ENCODE measurements at regions not wholly inside any gene's neighbourhood (a gene's known extent, or its start where the extent isn't known, plus 50 kb on each side); places are given as distances from the start of the nearest gene placed in this dataset.

GRCh38 chr2:208939852-208940251, 484.0 kb upstream of the MAP2 start:
- H3K4me1 ChIP-seq (replicated peaks in 1 of 4; ENCODE audit: control insufficient read depth in 3 of 4, insufficient read depth in 4 of 4, low read length in 3 of 4) = no peaks in the 10 kb centered on the region
- ChIA-PET CTCF (ENCODE audit: partially characterized antibody) (interaction anchor here (0.9 to 1.4 kb wide), 2 partner anchors 12 to 119 kb away, joined by 3 to 4 read pairs; no protein-coding TSS in a partner anchor), POLR2A (ENCODE audit: partially characterized antibody) (no interaction called here)
- H3K36me3 ChIP-seq (ENCODE audit: control insufficient read depth in 2 of 4, insufficient read depth in 4 of 4, low read length in 3 of 4) = no peaks in the 10 kb centered on the region
- no peaks in the 10 kb centered on the region for H4K20me1 ChIP-seq (replicated peaks in 1 of 2; ENCODE audit: control insufficient read depth in 1 of 2, insufficient read depth in 2 of 2, low read length in 2 of 2)
- no peak overlapping the region for H3K56ac ChIP-seq (replicated peaks; ENCODE audit: insufficient read length, low read depth, low read length)
- no peak overlapping the region for H3K9ac ChIP-seq (replicated peaks in 1 of 4; ENCODE audit: extremely low read depth in 1 of 4, low read depth in 3 of 4, low read length in 3 of 4)
- no peak overlapping the region for H3K4ac ChIP-seq (replicated peaks; ENCODE audit: insufficient read length, low read depth, low read length)
- no peak overlapping the region for H2BK5ac ChIP-seq (ENCODE audit: low read depth, low read length)
- H4K5ac ChIP-seq (ENCODE audit: insufficient read length, low read depth, low read length) = no peak overlapping the region
- H2BK20ac ChIP-seq (ENCODE audit: low read length) = no peak overlapping the region
- H3K27me3 ChIP-seq (replicated peaks in 1 of 4; ENCODE audit: control insufficient read depth in 3 of 4, extremely low read depth in 1 of 4, insufficient read depth in 3 of 4, low read length in 3 of 4) = peaks cover 0 to 1% (median 0%) of the 10 kb centered on the region in 4 experiments; a peak in 1 of 7 replicates
- no peaks in the 10 kb centered on the region for H3K79me1 ChIP-seq (ENCODE audit: low read depth, low read length)
- H2AK5ac ChIP-seq (ENCODE audit: low read depth, low read length) = no peak overlapping the region
- DNase-seq (ENCODE audit: low read depth in 1 of 2, low spot score in 2 of 2) (no peak), FAIRE-seq (no peak)
- H3K23ac ChIP-seq (ENCODE audit: insufficient read length) = no peak overlapping the region
- H2BK12ac ChIP-seq (ENCODE audit: low read depth, low read length) = no peak overlapping the region
- H3K4me3 ChIP-seq (ENCODE audit: extremely low read depth in 1 of 4, insufficient read depth in 2 of 4, low read depth in 3 of 4, low read length in 4 of 4) = no peak overlapping the region
- no peaks in the 10 kb centered on the region for H3K23me2 ChIP-seq (ENCODE audit: low read depth, low read length)
- no peak overlapping the region for H3K14ac ChIP-seq (ENCODE audit: insufficient read length)
- H2AFZ ChIP-seq (ENCODE audit: low read length) = no peak overlapping the region
- H3K79me2 ChIP-seq (ENCODE audit: control insufficient read depth in 1 of 2, insufficient read depth in 2 of 2, low read length in 2 of 2) = no peaks in the 10 kb centered on the region
- no peak overlapping the region for H3K18ac ChIP-seq (ENCODE audit: extremely low read depth, low read length)
- no peak overlapping the region for H3K4me2 ChIP-seq (ENCODE audit: insufficient read depth in 1 of 2, low read depth in 2 of 2, low read length in 2 of 2)
- no peaks in the 10 kb centered on the region for H3K9me3 ChIP-seq (ENCODE audit: insufficient read depth in 2 of 2, low read depth in 1 of 2, low read length in 1 of 2)
- H2BK120ac ChIP-seq (replicated peaks; ENCODE audit: low read depth, low read length) = no peak overlapping the region
- H3K27ac ChIP-seq (ENCODE audit: low read depth, low read length) = no peak overlapping the region
- no peak overlapping the region for H2BK15ac ChIP-seq (ENCODE audit: low read length)
- H4K91ac ChIP-seq (replicated peaks; ENCODE audit: insufficient read length, low read length) = no peak overlapping the region
- 94% methylated on average over 1 of the region's 1 CpG; no CpG with 5 or more reads in 1 of the 2 experiments for WGBS, 2 experiments (ENCODE audit: extremely low coverage in 1 of 2, insufficient coverage in 1 of 2, insufficient read length in 1 of 2, insufficient replicate concordance in 2 of 2, low coverage in 1 of 2, low lambda C conversion rate in 2 of 2, missing lambda C conversion rate in 1 of 2)
- H4K8ac ChIP-seq (ENCODE audit: extremely low read depth, insufficient read depth, low read length) = no peak overlapping the region
- TF ChIP-seq CHD7 (IDR thresholded peaks at IDR 0.05; ENCODE audit: insufficient replicate concordance, low read length) = no peak
